Large intestine (tissue), 3 donors: ENCODE measurements at regions not wholly inside any gene's neighbourhood (a gene's known extent, or its start where the extent isn't known, plus 50 kb on each side); places are given as distances from the start of the nearest gene placed in this dataset.

Experiments used
- DNase-seq, 2 donors: peaks; one replicate each; pipeline versions ENCODE4 v3.0.0 to v3.0.0-alpha.2; 2013
- H3K27ac ChIP-seq: one replicate; pipeline ENCODE4 v1.5.1; 2013; ENCODE audit warnings: low read length
- H3K27me3 ChIP-seq: 2 replicates; pipeline ENCODE4 v1.6.1; 2013; ENCODE audit warnings: low read length; ENCODE audit not compliant: control insufficient read depth, insufficient read depth
- H3K36me3 ChIP-seq: 2 replicates; pipeline ENCODE4 v1.6.1; 2013; ENCODE audit warnings: low read length; ENCODE audit not compliant: control insufficient read depth, insufficient read depth
- H3K4me1 ChIP-seq: one replicate; pipeline ENCODE4 v1.6.1; 2013; ENCODE audit warnings: low read length; ENCODE audit not compliant: control insufficient read depth, insufficient read depth
- H3K4me3 ChIP-seq: one replicate; pipeline ENCODE4 v1.5.1; 2013; ENCODE audit warnings: low read length
- H3K9me3 ChIP-seq: one replicate; pipeline ENCODE4 v1.6.1; 2013; ENCODE audit warnings: mild to moderate bottlenecking, low read depth, low read length, moderate library complexity; ENCODE audit not compliant: control insufficient read depth
- WGBS: methylation state at CpG from one replicate; pipeline ENCODE4 v1.1.5; 2013; ENCODE audit warnings: low lambda C conversion rate; ENCODE audit not compliant: insufficient coverage; 5-methylcytosine and 5-hydroxymethylcytosine counted together

GRCh38 chr15:25536801-25537611 lies 98.2 kb upstream of the UBE3A start:
- no peak for DNase-seq
- 60% methylated on average over 2 of the region's 7 CpGs for WGBS
- Histone ChIP-seq H3K27ac (no peak overlapping the region), H3K27me3 (no peaks in the 10 kb centered on the region), H3K36me3 (no peaks in the 10 kb centered on the region), H3K4me3 (no peak overlapping the region), H3K9me3 (peaks cover 3% of the 10 kb centered on the region), H3K4me1 (no peaks in the 10 kb centered on the region)

DNA sequence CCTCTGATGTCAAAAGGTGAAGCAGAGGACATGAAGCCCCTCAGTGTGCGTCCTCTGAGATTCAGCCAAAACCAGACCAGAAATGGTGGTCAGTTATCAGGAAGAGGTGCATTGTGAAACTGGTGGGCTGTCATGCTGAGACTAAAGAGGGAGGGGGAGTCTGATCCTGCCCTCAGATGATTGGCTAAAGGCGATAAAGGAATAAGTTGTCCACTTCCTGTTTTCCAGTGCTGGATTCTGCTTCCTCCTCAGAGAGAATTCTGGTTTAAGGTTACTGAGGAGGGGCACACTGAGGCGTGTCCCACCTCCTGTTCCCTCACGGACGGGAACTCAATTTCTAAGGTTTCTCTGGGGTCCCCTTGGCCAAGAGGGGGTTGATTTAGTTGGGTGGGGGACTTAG lies 97.0 kb upstream of the UBE3A start:
- no peak for DNase-seq
- Histone ChIP-seq H3K27ac (no peak overlapping the region), H3K4me1 (no peaks in the 10 kb centered on the region), H3K36me3 (no peaks in the 10 kb centered on the region), H3K9me3 (peaks cover 3% of the 10 kb centered on the region), H3K4me3 (no peak overlapping the region), H3K27me3 (no peaks in the 10 kb centered on the region)
- WGBS, result no CpG with 5 or more reads among the region's 5 CpGs

GRCh38 chr15:25534293-25534692 lies 95.5 kb upstream of the UBE3A start:
- 60% methylated on average over 1 of the region's 6 CpGs for WGBS
- Histone ChIP-seq H3K9me3 (no peaks in the 10 kb centered on the region), H3K4me3 (no peak overlapping the region)

GRCh38 chr15:25532269-25533140 lies 93.7 kb upstream of the UBE3A start:
- H3K27ac ChIP-seq, result no peak overlapping the region
- 92% methylated on average over 2 of the region's 4 CpGs for WGBS
- DNase-seq, result no peak
- H3K27me3 ChIP-seq, result no peaks in the 10 kb centered on the region
- no peak overlapping the region for H3K4me3 ChIP-seq
- no peaks in the 10 kb centered on the region for H3K4me1 ChIP-seq
- H3K9me3 ChIP-seq, result no peaks in the 10 kb centered on the region
- H3K36me3 ChIP-seq, result no peaks in the 10 kb centered on the region

More at GRCh38 chr15:25534293-25534692, 95.5 kb upstream of the UBE3A start:
- H3K4me1 ChIP-seq, result no peaks in the 10 kb centered on the region
- H3K36me3 ChIP-seq, result no peaks in the 10 kb centered on the region
- no peak for DNase-seq
- H3K27ac ChIP-seq, result no peak overlapping the region
- no peaks in the 10 kb centered on the region for H3K27me3 ChIP-seq

GRCh38 chr15:25529774-25530173 lies 91.0 kb upstream of the UBE3A start:
- Histone ChIP-seq H3K9me3 (no peaks in the 10 kb centered on the region), H3K36me3 (no peaks in the 10 kb centered on the region), H3K27ac (no peak overlapping the region), H3K27me3 (no peaks in the 10 kb centered on the region), H3K4me3 (no peak overlapping the region), H3K4me1 (no peaks in the 10 kb centered on the region)
- 100% methylated on average over 1 of the region's 3 CpGs for WGBS
- DNase-seq, result no peak

GRCh38 chr15:25527118-25527517 lies 88.3 kb upstream of the UBE3A start:
- Histone ChIP-seq H3K27me3 (no peaks in the 10 kb centered on the region), H3K9me3 (no peaks in the 10 kb centered on the region), H3K4me1 (no peaks in the 10 kb centered on the region), H3K27ac (no peak overlapping the region), H3K4me3 (no peak overlapping the region), H3K36me3 (no peaks in the 10 kb centered on the region)
- DNase-seq, result no peak
- WGBS, result 40% methylated on average over 1 of the region's 3 CpGs

DNA sequence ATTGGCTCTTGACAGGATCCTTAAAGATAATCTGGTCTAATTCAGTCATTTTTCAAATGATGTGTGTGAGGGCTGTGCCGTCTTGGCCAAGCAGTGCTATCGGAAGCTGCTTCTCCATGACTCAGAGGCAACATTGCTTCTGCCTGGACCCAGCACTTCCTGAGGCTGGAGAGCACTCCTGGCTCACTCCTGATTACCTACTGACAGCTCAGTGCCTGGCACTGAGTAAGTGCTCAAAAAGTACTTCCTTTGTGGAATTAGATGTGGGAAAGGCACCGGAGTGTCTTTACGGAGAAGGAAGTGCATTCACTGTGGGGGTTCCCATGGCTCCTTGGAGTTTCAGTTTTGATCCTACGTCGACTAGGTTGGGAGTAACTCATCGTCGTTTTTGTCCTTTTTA lies 86.9 kb upstream of the UBE3A start:
- H3K9me3 ChIP-seq, result no peaks in the 10 kb centered on the region
- H3K36me3 ChIP-seq, result no peaks in the 10 kb centered on the region
- H3K4me3 ChIP-seq, result no peak overlapping the region
- no peaks in the 10 kb centered on the region for H3K27me3 ChIP-seq
- H3K27ac ChIP-seq, result no peak overlapping the region
- no peaks in the 10 kb centered on the region for H3K4me1 ChIP-seq
- 86% methylated on average over 4 of the region's 8 CpGs for WGBS
- DNase-seq, result no peak

DNA sequence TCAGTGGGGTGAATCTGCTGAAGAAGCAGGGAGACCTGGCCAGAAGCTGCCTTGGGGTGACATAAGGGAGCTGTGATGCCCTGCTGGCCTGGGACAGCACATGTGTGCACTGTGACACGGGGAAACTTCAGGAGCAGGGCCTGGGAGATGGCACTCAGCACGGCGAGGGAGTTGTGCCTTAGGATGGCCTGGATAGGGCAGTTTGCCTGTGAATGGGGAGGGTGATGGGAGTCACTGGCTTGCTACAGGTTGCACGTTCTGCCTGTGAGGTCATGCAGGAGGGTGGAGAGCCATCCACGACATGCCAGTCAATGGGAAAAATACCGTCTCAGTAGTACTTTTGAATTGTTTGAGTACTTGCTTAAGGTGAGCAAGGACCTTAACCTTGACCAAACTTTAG lies 76.8 kb upstream of the UBE3A start:
- 100% methylated on average over 1 of the region's 6 CpGs for WGBS
- no peak for DNase-seq
- H3K27ac ChIP-seq, result no peak overlapping the region

GRCh38 chr15:25514522-25514921 lies 75.7 kb upstream of the UBE3A start:
- no peak for DNase-seq
- Histone ChIP-seq H3K27ac (no peak overlapping the region), H3K4me3 (no peak overlapping the region), H3K9me3 (no peaks in the 10 kb centered on the region), H3K4me1 (no peaks in the 10 kb centered on the region), H3K27me3 (no peaks in the 10 kb centered on the region), H3K36me3 (no peaks in the 10 kb centered on the region)
- 86% methylated on average over 3 of the region's 9 CpGs for WGBS

More for the DNA sequence above, 76.8 kb upstream of the UBE3A start:
- no peak overlapping the region for H3K4me3 ChIP-seq
- H3K27me3 ChIP-seq, result no peaks in the 10 kb centered on the region
- H3K36me3 ChIP-seq, result no peaks in the 10 kb centered on the region
- H3K4me1 ChIP-seq, result no peaks in the 10 kb centered on the region
- H3K9me3 ChIP-seq, result no peaks in the 10 kb centered on the region

GRCh38 chr15:25512957-25513356 lies 74.1 kb upstream of the UBE3A start:
- no peak for DNase-seq
- Histone ChIP-seq H3K27me3 (no peaks in the 10 kb centered on the region), H3K9me3 (no peaks in the 10 kb centered on the region), H3K4me1 (no peaks in the 10 kb centered on the region), H3K36me3 (no peaks in the 10 kb centered on the region), H3K4me3 (no peak overlapping the region), H3K27ac (no peak overlapping the region)
- WGBS, result no CpG with 5 or more reads among the region's 3 CpGs
